ENCODE measurements at regions not wholly inside any gene's neighbourhood (a gene's known extent, or its start where the extent isn't known, plus 50 kb on each side); places are given as distances from the start of the nearest gene placed in this dataset.

- TF ChIP-seq, protein P1, sequence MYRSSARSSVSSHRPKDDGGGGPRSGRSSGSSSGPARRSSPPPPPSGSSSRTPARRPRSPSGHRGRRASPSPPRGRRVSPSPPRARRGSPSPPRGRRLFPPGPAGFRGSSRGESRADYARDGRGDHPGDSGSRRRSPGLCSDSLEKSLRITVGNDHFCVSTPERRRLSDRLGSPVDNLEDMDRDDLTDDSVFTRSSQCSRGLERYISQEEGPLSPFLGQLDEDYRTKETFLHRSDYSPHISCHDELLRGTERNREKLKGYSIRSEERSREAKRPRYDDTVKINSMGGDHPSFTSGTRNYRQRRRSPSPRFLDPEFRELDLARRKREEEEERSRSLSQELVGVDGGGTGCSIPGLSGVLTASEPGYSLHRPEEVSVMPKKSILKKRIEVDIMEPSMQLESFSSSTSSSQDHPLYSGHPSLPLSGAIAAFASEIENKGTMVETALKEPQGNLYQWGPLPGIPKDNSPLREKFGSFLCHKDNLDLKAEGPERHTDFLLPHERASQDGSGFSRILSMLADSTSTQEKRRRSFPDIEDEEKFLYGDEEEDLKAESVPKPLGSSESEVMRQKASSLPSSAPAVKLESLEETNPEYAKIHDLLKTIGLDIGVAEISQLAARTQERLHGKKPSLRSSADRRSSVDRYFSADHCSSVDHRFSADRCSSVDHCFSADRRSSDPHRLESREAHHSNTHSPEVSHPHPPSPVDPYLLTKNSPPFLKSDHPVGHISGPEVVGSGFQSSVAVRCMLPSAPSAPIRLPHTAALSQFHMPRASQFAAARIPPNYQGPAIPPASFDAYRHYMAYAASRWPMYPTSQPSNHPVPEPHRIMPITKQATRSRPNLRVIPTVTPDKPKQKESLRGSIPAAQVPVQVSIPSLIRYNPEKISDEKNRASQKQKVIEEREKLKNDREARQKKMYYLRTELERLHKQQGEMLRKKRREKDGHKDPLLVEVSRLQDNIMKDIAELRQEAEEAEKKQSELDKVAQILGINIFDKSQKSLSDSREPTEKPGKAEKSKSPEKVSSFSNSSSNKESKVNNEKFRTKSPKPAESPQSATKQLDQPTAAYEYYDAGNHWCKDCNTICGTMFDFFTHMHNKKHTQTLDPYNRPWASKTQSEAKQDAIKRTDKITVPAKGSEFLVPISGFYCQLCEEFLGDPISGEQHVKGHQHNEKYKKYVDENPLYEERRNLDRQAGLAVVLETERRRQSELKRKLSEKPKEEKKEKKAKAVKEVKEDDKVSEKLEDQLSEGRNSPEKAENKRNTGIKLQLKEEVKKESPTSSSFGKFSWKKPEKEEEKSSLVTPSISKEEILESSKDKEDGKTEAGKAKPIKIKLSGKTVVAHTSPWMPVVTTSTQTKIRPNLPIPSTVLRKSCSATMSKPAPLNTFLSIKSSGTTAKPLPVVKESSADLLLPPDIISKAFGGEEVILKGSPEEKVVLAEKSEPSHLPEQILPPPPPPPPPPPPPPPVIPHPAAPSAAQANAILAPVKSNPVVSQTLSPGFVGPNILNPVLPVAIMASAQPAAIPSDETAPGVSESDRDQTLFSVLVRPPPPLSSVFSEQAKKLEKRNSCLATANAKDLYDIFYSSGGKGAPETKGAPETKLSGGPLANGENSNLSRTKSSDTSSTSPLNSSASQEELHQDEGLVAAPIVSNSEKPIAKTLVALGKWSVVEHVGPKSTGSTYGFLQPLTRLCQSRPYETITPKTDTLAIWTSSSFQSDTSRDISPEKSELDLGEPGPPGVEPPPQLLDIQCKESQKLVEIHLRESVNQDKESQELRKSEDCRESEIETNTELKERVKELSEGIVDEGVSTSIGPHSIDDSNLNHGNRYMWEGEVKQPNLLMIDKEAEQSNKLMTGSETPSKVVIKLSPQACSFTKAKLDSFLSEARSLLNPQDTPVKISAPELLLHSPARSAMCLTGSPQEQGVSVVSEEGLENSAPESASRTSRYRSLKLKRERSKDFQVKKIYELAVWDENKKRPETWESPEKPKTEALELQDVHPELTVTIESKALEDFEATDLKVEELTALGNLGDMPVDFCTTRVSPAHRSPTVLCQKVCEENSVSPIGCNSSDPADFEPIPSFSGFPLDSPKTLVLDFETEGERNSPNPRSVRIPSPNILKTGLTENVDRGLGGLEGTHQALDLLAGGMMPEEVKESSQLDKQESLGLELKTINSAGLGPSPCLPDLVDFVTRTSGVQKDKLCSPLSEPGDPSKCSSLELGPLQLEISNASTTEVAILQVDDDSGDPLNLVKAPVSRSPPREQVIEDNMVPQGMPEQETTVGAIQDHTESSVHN (IDR thresholded peaks at IDR 0.05; ENCODE audit: borderline replicate concordance in 1 of 2, low read depth in 1 of 2): 0 out of 4 replicates have a peak, but pooled peaks of 1 of the 2 experiments have one; percentile 15
- TF ChIP-seq RCOR1 (IDR thresholded peaks at IDR 0.05; ENCODE audit: borderline replicate concordance in 1 of 2, low read depth in 2 of 2, low read length in 2 of 2): peak in 1 of 2 experiments; percentile 44; a peak in 1 of 4 replicates
- TF ChIP-seq MLLT1 (IDR thresholded peaks at IDR 0.05): 0 out of 4 replicates have a peak, but pooled peaks of 1 of the 2 experiments have one; percentile 51
- TF ChIP-seq, protein P2, sequence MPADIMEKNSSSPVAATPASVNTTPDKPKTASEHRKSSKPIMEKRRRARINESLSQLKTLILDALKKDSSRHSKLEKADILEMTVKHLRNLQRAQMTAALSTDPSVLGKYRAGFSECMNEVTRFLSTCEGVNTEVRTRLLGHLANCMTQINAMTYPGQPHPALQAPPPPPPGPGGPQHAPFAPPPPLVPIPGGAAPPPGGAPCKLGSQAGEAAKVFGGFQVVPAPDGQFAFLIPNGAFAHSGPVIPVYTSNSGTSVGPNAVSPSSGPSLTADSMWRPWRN (IDR thresholded peaks at IDR 0.05; ENCODE audit: low read depth): peak; percentile 58
- TF ChIP-seq ARID1B (IDR thresholded peaks at IDR 0.05): peak; percentile 86
- TF ChIP-seq ATF7 (IDR thresholded peaks at IDR 0.05): peak; percentile 64; the same call in 1 of the 2 replicates
- peak; percentile 20; the same call in 1 of the 2 replicates for TF ChIP-seq L3MBTL2 (IDR thresholded peaks at IDR 0.05)
- 0 out of 2 replicates have a peak, but pooled peaks have one; percentile 21 for TF ChIP-seq ZNF175 (CRISPR knock-in tag; IDR thresholded peaks at IDR 0.05; ENCODE audit: low read depth)
Measured at GRCh38 chr2:237201461-237202287, 116.0 kb downstream of the COPS8 start (continued).
